IPS-NIHi7 (cell line): ENCODE measurements at regions not wholly inside any gene's neighbourhood (a gene's known extent, or its start where the extent isn't known, plus 50 kb on each side); places are given as distances from the start of the nearest gene placed in this dataset.
A peak's percentile ranks its signal among the peaks of the same experiment; 100 is the strongest.

Source experiments
- DNase-seq: peaks from one replicate; pipeline ENCODE4 v3.0.0; 2012; ENCODE audit warnings: mixed read lengths; ENCODE audit errors: extremely low spot score

DNA sequence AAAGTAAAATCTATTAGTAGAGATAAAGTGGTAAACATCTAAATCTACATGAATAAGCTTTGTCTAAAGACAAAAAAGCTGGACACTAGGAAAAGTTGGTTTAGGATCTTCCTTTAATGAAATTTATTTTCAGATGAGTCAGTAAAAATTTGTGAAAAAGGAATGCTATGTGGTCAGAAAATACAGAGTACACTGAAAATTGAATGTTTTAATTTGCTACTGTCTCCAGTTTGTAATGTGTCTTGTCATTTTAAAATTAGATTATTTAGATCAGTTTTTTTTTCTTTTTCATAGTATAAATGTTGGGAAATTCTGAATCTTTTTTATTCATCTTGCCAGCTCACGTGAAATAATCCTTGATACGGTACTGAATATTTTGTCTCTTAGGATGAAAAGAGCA lies 56.9 kb downstream of the SLITRK6 start:
- DNase-seq, result no peak

DNA sequence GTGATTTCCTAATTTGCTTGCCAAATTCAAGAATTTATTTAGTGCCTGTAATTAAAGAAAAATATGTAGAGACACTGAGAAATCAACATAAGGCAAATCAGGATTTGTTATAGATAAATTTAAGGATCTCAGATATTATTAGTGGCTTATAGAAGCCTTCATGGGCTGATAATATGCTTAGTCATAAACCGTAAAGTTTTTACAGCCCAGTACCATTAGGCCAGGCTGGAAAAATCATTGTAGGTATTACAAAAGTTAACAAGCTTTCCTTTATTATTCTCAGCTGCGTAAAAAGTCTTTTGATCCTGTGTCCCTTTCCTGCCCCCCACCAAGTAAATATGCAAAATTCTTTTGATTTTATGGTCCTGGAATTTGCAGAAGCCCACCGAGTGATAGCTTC lies 58.2 kb downstream of the SLITRK6 start:
- DNase-seq, result no peak

DNA sequence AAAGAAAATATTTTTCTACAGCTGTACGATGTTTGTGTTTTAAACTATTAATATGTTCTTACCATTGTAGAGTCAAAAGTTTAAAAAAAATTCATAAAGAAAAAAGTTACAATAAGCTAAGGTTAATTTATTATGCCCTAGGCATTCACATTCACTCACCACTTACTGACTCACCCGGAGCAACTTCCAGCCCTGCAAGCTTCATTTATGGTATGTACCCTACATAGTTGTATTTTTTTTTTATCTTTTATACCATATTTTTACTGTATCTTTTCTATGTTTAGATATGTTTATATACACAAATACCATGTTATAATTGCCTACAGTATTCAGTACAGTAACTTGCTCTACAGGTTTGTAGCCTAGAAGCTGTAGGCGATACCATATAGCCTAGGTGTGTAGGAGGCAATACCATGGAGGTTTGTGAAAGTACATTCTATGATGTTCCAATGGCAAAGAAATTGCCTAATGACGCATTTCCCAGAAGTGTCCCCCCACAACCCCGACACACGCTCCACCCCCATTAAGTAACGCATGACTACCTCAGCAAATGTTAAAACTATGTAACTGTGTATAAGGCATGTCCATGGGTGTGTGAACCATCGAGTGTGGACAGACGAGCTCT lies 60.4 kb downstream of the SLITRK6 start:
- DNase-seq, result no peak

DNA sequence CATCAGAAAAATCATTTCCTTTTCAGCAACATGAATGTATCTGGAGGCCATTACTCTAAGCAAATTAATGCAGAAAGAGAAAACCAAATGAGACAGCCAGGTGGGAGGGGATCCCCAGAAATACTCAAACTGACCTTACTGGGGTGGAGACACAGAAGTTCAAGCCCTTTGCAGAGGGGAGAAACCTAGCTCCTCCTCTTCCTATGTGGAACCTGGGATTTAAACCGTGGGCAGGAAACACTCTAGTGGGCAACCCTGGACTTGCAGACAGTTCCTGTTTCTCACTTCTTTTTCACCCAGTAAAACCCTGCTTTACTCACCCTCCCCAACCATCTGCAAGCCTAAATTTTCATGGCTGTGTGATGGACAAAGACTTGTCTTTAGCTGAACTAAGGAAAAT lies 61.3 kb downstream of the SLITRK6 start:
- no peak for DNase-seq

DNA sequence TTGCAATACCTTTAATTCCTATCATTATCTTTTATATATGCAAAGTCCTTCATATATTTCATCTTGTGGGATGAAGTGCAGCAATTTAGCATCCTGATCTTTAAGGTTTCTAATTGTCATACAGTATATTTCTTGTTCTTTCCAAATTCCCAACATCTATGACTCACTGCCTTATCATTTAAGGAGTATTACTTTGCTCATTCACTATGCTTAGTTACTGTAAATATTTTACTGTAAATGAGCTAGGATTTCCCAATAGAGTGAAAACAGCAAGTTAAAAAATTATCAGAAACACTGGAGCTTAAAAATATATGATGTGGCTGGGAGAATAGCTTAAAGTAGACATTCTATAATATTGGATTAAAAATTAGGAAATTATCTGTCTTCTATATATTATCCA lies 69.9 kb downstream of the SLITRK6 start:
- DNase-seq, result no peak

DNA sequence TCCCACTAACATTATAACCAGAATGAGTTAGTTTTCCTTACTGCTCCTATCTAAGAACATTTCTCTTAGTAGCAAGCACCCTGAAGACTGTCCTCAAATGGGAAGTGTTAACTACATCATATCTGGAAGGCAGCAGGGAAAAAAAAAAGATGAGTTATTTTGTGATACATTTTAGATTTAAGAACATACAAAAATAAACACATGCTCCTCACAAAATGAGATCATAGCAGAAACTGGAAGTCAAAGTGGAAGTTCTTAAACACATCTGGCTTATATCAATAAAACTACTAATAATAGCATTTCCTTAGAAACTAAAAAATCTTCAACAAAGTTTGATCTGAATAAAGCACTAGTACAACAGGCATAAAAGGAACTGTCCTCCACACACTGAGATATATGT lies 70.4 kb downstream of the SLITRK6 start:
- DNase-seq, result no peak

DNA sequence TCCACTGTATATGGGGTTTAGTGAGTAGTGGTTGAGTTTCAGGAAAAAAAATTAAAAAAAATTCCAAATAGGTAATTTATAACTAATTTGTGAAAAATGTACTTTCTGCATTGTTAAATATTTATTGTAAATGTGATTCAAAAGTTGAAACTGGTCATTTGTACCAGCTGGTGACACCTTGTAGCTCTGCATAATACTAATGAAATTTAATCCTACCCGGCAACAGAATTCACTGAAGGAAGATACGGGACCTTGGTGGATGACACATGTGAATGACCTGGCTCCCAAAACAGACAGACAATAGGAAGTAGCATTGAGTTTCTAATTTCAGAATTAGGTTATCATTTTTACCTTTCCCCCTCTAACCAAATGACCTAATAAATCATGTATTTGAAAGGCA lies 73.8 kb downstream of the SLITRK6 start:
- no peak for DNase-seq

DNA sequence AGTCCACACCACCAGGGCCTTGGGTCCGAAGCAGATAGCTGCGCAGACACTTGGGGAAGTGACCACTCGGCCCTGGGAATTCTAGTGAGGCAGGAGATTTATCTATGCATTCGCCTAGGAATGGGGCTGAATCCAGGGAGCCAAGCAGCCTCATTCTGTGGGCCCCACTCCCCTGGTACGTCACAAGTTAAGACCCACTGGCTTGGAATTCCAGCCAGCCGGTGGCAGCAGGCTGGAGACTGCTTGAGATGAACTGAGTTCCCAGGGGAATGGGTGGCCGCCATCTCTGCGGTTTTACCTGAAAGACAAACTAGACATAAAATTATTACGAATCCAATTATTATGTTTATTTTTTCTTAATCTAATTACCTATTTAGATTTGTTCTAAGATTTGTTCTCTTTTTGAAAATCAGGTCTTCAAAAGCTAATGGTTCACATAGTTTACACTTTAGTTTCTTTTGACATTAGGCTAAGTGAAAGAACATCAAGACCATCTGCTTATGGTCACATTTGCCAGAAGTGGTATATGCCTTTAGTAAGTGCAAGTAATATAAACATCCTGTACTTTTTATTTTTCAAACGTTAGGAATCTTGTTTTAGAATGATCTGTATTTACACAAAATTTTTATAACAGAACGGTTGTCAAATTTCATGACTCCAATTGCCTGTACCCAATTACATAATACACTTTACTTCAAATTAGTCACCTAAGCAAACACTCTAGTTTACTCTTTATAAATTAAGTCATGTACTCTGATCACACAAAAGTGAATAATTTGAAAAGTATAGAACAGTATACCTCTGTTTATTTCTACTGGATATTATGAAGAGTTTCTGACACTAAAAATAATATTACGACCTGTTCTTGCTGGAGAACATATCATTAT lies 74.4 kb downstream of the SLITRK6 start:
- DNase-seq, result no peak

DNA sequence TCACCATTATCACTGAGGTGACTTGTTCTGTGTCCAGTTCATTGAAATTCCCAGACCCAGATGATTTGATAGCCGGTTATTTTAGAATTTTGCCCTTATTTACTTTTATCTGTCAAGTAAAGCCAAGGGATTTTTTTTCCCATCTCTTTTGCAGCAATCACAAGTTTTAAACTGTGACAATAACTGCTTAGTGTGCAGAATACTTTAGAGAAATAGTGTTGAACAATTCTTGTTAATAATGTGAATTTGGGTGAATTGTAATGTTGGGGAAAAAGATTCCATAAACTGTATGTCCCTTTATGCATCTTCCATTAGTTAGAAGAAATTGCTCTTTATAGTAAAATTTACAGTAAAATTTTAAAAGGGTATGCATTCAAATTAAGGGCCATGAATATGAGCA lies 79.5 kb downstream of the SLITRK6 start:
- DNase-seq, result no peak

DNA sequence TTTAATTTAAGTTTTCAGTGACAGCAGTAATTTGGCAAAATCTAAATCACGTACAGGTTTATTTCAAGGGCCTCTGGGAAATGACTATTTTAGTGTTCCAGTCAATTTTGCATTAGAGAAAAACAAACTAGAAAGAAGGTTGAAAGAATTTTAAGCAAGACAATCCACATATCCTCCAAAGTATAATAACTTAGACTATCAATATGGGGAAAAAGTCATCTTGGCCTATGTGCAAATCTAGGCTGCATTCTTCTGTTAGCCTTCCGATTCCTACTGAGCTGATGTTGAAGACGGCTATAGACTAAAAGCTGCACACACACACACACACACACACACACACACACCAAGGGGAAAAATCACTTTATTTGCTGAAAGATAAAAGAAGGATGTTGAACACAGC lies 81.3 kb downstream of the SLITRK6 start:
- DNase-seq, result no peak

DNA sequence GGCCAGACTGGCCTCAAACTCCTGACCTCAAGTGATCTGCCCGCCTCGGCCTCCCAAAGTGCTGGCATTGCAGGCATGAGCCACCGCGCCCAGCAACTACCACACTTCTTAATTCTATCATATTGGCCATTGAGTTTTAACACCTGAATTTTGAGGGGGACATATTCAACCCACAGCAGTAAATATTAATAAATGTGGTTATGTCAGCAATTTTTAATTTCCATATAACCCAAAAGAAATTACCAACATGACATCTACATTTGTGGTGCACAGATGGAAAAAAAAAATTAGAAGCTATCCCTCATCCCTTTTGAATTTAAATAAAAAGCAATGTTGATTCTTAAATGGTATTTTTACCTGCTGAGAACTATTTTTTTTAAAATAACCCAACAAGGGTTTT lies 88.7 kb downstream of the SLITRK6 start:
- DNase-seq, result no peak

DNA sequence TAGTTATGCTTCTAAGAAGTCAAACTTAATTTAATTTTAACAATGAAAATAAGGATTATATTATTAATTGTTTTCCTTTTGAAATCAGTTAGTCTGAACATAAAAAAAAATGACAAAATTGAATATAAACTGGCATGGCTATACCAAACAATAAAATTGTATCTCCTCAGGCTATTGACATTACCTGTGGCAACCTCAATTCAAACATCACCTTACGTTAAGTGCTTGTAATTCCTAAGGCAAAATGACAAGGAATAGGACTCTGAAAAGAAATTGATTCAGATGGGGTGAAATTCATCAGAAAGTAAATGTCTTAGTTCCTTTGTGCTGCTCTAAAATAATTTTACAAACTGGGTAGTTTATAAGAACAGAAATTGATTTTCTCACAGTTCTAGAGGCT lies 89.5 kb downstream of the SLITRK6 start:
- DNase-seq, result no peak

DNA sequence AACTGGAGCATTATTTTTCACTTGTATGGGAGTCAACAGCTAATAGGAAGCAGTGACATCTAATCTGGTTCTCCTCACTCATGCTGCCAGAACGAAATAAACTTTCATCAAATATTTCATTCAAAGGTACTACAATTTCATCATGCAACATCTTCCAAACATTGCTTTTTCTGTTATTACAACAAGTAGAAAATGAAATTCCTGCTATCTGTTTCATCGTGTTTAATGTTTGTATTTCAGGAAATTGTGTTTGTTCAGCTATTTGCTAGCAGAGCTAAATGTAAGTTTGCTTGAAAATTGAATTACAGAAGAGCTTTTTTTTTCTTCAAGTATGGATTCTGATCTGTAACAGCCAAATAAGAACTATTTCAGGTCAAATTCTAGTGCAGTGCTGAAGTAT lies 90.1 kb downstream of the SLITRK6 start:
- no peak for DNase-seq

DNA sequence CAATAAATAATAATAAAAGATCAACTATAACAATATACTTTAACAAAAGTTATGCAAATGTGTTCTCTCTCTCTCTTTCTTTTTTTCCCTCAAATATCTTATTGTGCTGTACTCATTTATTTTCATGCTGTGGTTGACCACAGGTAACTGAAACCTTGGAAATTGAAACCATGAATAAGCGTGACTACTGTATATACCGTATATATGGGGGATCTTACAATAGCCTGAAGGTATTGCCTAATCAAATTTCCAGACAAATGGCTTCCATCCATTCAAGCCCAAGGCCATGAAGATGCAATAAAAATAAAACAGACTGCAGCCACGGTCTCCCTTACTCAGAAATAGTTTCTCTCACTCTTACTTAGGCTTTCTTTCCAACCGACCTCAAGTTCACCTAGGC lies 98.3 kb downstream of the SLITRK6 start:
- no peak for DNase-seq

DNA sequence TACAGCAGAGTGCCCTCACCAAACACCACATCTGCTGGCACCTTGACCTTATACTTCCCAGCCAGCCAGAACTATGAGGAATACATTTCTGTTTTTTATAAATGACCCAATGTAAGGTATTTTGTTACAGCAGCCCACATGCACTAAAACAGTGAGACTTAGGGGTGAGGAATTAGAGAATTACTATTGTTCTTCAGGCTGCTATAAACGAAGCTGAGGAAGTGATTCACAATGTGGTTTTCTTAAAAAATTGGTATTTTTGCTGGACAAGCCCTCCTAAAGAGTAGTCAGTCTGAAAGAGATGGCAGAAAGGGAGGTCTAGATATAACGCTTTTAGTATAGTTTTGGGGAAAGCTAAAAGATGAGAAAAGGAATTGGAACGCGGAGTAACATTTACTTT lies 101.0 kb downstream of the SLITRK6 start:
- no peak for DNase-seq

DNA sequence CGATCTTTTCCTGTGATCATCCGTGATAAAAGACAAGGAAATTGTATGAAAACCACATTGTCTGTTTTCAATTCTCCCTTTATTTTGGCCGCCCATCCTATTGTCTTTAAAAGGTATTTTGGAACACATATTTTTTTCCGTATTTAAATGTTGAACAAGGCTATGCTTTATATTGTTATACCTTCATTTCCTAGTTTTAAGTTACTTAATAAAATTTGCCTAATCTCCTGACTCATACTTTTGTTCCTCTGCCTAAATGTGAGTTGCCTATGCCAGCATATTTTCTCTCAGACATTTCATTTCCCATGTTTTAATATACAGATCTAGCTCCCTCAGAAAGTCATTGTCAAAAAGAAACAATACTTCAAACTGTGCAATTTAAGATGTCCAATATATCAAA lies 104.2 kb downstream of the SLITRK6 start:
- DNase-seq, result no peak

DNA sequence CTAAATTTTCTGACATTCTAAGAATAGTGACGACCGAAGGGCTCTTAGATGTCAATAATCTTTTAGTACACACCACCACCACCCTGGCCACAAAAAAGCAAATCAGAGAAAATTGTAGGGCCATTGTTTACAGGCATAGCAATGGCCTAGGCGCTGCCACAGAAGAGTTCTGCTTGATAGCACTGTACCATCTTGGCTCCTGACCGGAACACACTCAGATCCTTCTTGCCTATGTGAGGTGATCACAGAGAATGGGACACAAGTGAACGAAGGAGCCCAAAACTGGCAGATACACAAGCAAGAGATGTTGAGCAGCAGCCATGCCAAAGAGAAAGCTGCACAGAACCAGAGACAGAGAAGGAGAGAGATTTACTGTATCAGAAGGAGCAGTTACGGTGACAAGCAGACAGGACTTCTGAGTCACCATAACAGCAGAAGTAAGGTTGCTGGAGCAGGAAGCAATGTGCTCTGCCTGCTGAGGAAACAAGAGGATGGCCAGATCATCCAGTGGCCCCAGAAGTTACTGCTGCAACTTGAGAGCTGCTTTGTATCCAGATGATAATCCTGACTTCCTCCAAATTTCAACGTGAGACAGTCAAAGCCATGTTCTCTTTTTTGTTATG lies 105.2 kb downstream of the SLITRK6 start:
- DNase-seq, result peak; percentile 16

DNA sequence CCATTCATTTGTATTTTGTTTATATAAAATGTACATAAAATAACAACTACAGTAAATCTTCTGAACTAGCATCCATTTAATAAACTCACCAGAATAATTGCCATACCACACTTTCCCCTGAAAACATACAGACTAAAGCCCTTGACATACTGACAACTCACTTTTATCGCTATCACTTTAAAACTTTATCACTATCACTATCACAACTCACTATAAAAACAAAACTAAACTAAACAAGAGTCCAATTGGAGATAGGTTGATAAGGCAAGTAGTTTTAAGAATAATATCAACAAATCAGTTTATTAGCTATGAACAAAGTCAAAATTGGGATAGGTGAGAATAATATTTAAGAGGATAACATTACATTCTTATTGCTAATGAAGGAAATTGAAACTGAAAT lies 108.9 kb downstream of the SLITRK6 start:
- no peak for DNase-seq

DNA sequence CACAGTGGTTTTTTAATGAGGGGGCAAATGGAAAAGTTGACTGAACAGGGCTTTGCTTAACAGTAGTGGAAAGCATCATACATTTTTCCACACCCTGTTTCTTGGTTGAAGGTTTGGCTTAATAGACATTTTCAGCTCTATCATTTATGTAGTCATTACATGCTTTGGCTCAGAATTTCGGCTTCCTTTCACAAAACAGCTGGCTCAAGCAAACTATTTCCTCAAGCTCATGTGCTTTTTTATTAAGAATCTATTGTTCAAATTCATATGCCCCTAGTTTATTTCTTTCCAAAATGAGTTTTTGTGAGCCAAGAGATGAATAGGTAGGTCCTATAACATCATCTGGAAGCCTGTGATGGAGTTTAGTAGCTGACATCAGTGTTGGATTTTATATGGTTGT lies 113.8 kb downstream of the SLITRK6 start:
- no peak for DNase-seq

DNA sequence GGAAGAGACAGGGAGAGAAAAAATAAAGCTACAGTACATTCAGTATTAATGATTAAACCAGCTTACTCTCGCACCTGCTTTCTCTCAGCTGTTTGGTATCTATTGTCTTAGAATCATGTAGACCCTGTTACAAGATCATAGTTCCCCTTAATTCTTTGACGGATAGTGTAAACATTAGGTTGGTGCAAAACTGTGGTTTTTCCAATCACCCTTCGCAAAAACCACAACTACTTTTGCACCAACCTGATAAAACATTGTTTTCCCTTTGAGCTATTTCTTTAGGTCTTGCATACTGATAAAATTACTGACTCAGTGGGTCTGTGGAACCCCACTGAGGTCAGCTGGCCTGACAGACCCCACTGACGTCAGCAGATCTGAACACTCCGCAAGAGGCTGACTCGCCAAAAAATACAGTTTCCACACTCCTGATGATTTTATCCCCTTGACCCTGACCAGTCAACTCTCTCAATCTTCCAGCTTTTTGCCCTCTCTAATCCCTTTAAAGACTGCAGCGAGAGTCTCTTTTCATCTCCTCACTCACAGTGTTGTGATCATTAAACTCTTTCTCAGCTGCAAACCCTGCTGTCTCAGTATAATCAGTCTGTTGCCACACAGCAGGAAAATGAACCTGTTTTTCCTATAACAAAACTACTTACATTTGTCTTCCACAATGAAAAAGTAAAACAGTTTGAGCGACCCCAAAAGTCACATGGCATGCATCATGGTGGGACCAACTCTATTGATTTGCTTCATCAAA lies 123.9 kb downstream of the SLITRK6 start:
- no peak for DNase-seq

DNA sequence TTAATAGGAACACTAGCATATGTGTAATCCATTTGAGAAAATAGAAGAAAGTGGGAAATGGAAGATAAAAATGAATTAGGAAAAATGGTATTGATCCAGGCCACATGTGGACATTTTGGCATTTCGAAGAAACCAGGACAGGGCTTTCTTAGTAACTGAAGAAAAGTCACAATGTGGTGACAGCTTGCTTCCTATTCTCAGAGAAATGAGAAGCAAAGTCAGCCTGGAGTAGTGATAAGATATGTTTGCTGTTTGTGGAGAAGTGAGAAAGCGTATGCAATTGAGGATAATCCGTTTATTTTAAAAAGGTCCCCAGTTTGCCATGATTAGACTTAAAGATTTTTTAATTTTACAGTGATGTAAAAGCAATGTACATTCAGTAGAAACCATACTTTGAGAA lies 127.9 kb downstream of the SLITRK6 start:
- DNase-seq, result no peak

DNA sequence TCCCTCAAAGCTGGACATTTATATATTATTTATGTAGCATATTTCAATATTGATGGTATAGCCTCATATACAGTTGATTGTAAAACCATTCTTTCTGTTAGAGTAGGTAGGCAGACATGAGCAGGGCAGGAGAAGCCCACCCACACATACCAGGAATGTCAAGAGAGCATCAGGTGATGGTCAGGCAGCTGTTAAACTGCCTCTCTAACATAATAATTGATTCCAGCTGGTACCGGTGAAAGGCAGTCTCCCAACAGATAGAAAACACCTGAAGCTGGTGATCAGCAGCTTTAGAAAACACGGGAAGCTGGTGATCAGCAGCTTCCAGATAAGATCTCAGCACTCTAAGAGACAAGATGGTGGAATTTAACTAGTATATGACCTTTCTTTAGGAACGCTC lies 132.9 kb downstream of the SLITRK6 start:
- peak; percentile 31 for DNase-seq
